GM23338 (cell line): ENCODE measurements at regions not wholly inside any gene's neighbourhood (a gene's known extent, or its start where the extent isn't known, plus 50 kb on each side); places are given as distances from the start of the nearest gene placed in this dataset.
A peak's percentile ranks its signal among the peaks of the same experiment; 100 is the strongest.

ENCODE experiments used
- ATAC-seq: fragments of 200-7000 bp; cut with Tn5 transposase; 3 replicates; pipeline ENCODE4 v1.9.1; 2020
- DNase-seq: peaks from one replicate; pipeline ENCODE4 v3.0.0-alpha.2; 2015; ENCODE audit warnings: low spot score
- H2AFZ ChIP-seq: fragments of 200-600 bp; sonication (generic); 2 replicates; pipeline ENCODE4 v1.8.0; 2016; ENCODE audit warnings: antibody characterized with exemption, mild to moderate bottlenecking, moderate library complexity
- H3F3A ChIP-seq: fragments of 200-600 bp; sonication (generic); replicated peaks from 2 replicates; pipeline ENCODE4 v1.8.0; 2017; ENCODE audit warnings: antibody characterized with exemption, mixed run types, low read depth
- H3K27ac ChIP-seq: fragments of 200-600 bp; sonication (generic); 2 replicates; pipeline ENCODE4 v1.6.1; 2016; ENCODE audit warnings: low read depth
- H3K27me3 ChIP-seq: fragments of 200-600 bp; sonication (generic); 2 replicates; pipeline ENCODE4 v1.8.0; 2016; ENCODE audit warnings: mild to moderate bottlenecking, mixed run types, moderate library complexity; ENCODE audit not compliant: insufficient read depth
- H3K36me3 ChIP-seq: fragments of 200-600 bp; sonication (generic); 2 replicates; pipeline ENCODE4 v1.8.0; 2016; ENCODE audit warnings: mild to moderate bottlenecking; ENCODE audit not compliant: insufficient read depth
- H3K4me1 ChIP-seq: fragments of 200-600 bp; sonication (generic); 2 replicates; pipeline ENCODE4 v1.8.0; 2016; ENCODE audit warnings: mild to moderate bottlenecking, moderate library complexity; ENCODE audit not compliant: insufficient read depth
- H3K4me2 ChIP-seq: fragments of 200-600 bp; sonication (generic); 2 replicates; pipeline ENCODE4 v1.7.1; 2017; ENCODE audit warnings: mixed run types
- H3K4me3 ChIP-seq: fragments of 200-600 bp; sonication (generic); 2 replicates; pipeline ENCODE4 v1.6.1; 2016; ENCODE audit warnings: mixed run types
- H3K79me2 ChIP-seq: fragments of 200-600 bp; sonication (generic); replicated peaks from 2 replicates; pipeline ENCODE4 v1.8.0; 2017; ENCODE audit warnings: mild to moderate bottlenecking; ENCODE audit not compliant: insufficient read depth
- H3K9me2 ChIP-seq: fragments of 200-600 bp; sonication (generic); 2 replicates; pipeline ENCODE4 v1.8.0; 2017; ENCODE audit not compliant: insufficient read depth
- H4K20me1 ChIP-seq: fragments of 200-600 bp; sonication (generic); replicated peaks from 2 replicates; pipeline ENCODE4 v1.8.0; 2017; ENCODE audit warnings: mild to moderate bottlenecking; ENCODE audit not compliant: insufficient read depth
- H3K27ac Mint-ChIP-seq: 2 replicates; pipeline ENCODE4 v1.8.0; 2020; ENCODE audit warnings: inconsistent platforms, mild to moderate bottlenecking, moderate library complexity, mixed read lengths
- H3K27me3 Mint-ChIP-seq: 3 replicates; pipeline ENCODE4 v1.8.0; 2022; ENCODE audit warnings: low read depth, mild to moderate bottlenecking, moderate library complexity, mixed read lengths, inconsistent platforms; ENCODE audit not compliant: insufficient read depth, poor library complexity
- H3K36me3 Mint-ChIP-seq: 3 replicates; pipeline ENCODE4 v1.8.0; 2021; ENCODE audit warnings: low read depth, mild to moderate bottlenecking, inconsistent platforms, moderate library complexity, mixed read lengths
- H3K4me1 Mint-ChIP-seq: 3 replicates; pipeline ENCODE4 v1.8.0; 2020; ENCODE audit warnings: mild to moderate bottlenecking, inconsistent platforms, mixed read lengths
- H3K4me3 Mint-ChIP-seq: 3 replicates; pipeline ENCODE4 v1.8.0; 2021; ENCODE audit warnings: moderate library complexity, mild to moderate bottlenecking, inconsistent platforms, mixed read lengths
- H3K9me3 Mint-ChIP-seq: 3 replicates; pipeline ENCODE4 v1.8.0; 2020; ENCODE audit warnings: moderate library complexity, mild to moderate bottlenecking, inconsistent platforms, mixed read lengths
- CREB1 ChIP-seq: fragments of 250-450 bp; sonication (Bioruptor Pico); IDR thresholded peaks from 2 replicates; pipeline ENCODE4 v1.5.0; 2020; ENCODE audit warnings: low read depth, mild to moderate bottlenecking, moderate library complexity
- CTCF ChIP-seq, 2 experiments: fragments of 200-600 bp in 1 of 2; sonication (generic) in 1 of 2; conservative IDR thresholded peaks; 2 replicates each; pipeline versions ENCODE4 v1.5.1 to v1.6.1; 2016 to 2017; ENCODE audit warnings: antibody characterized with exemption in 2 of 2, low read depth in 2 of 2, mild to moderate bottlenecking in 2 of 2, moderate library complexity in 1 of 2
- ETS1 ChIP-seq: IDR thresholded peaks from 2 replicates; pipeline ENCODE4 v1.6.1; 2016; ENCODE audit warnings: antibody characterized with exemption
- EZH2 ChIP-seq: fragments of 200-600 bp; sonication (generic); IDR thresholded peaks from one replicate; pipeline ENCODE4 v1.8.0; 2017; ENCODE audit warnings: antibody characterized with exemption, mild to moderate bottlenecking, low read depth; ENCODE audit not compliant: unreplicated experiment
- EZH2phosphoT487 ChIP-seq: fragments of 200-600 bp; sonication (generic); IDR thresholded peaks from one replicate; pipeline ENCODE4 v1.8.1; 2018; ENCODE audit warnings: antibody characterized with exemption; ENCODE audit not compliant: unreplicated experiment
- JUNB ChIP-seq: IDR thresholded peaks from one replicate; pipeline ENCODE4 v1.6.1; 2016; ENCODE audit warnings: antibody characterized with exemption; ENCODE audit not compliant: unreplicated experiment
- NANOG ChIP-seq: IDR thresholded peaks from 2 replicates; pipeline ENCODE4 v1.6.1; 2016; ENCODE audit warnings: antibody characterized with exemption, borderline replicate concordance
- REST ChIP-seq: IDR thresholded peaks from one replicate; pipeline ENCODE4 v1.6.1; 2018; ENCODE audit warnings: antibody characterized with exemption; ENCODE audit not compliant: unreplicated experiment
- STAT1 ChIP-seq: IDR thresholded peaks from one replicate; pipeline ENCODE4 v1.6.1; 2016; ENCODE audit warnings: antibody characterized with exemption; ENCODE audit not compliant: unreplicated experiment
- ZNF114 ChIP-seq: fragments of 250-450 bp; sonication (Bioruptor Pico); IDR thresholded peaks from 2 replicates; pipeline ENCODE4 v1.5.0; 2020; ENCODE audit warnings: mild to moderate bottlenecking, moderate library complexity
- ZNF331 ChIP-seq: fragments of 250-450 bp; sonication (Bioruptor Pico); IDR thresholded peaks from 2 replicates; pipeline ENCODE4 v1.5.0; 2020; ENCODE audit warnings: low read depth, mild to moderate bottlenecking, moderate library complexity

GRCh38 chr12:78562368-78563205 lies 302.0 kb upstream of the SYT1 start:
- Histone ChIP-seq H3F3A (no peaks in the 10 kb centered on the region), H3K36me3 (no peaks in the 10 kb centered on the region), H4K20me1 (no peaks in the 10 kb centered on the region), H3K27me3 (no peaks in the 10 kb centered on the region), H3K4me1 (peaks cover 4% of the 10 kb centered on the region; the same call in 1 of the 2 replicates), H2AFZ (no peak overlapping the region), H3K4me3 (no peak overlapping the region), H3K9me2 (no peaks in the 10 kb centered on the region), H3K27ac (no peak overlapping the region), H3K79me2 (no peaks in the 10 kb centered on the region), H3K4me2 (no peak overlapping the region)
- Mint-ChIP-seq H3K4me3 (no peak overlapping the region), H3K4me1 (peaks cover 21% of the 10 kb centered on the region), H3K36me3 (no peaks in the 10 kb centered on the region), H3K27ac (no peak overlapping the region), H3K9me3 (no peaks in the 10 kb centered on the region), H3K27me3 (no peaks in the 10 kb centered on the region)
- TF ChIP-seq CTCF (conservative IDR thresholded peaks at IDR 0.05; ENCODE audit: low read depth in 2 of 2) (peak; percentile 66 to 83), EZH2phosphoT487 (no peak), ZNF331 (CRISPR knock-in tag) (no peak)
- ATAC-seq (peak; percentile 67), DNase-seq (peak; percentile 61)

- H3K36me3 ChIP-seq = no peaks in the 10 kb centered on the region
- H3K4me1 Mint-ChIP-seq = peaks cover 20% of the 10 kb centered on the region
- H3K79me2 ChIP-seq = no peaks in the 10 kb centered on the region
- H3K27me3 ChIP-seq = no peaks in the 10 kb centered on the region
- peaks cover 4% of the 10 kb centered on the region; the same call in 1 of the 2 replicates for H3K4me1 ChIP-seq
- no peaks in the 10 kb centered on the region for H3K36me3 Mint-ChIP-seq
- no peaks in the 10 kb centered on the region for H3K27me3 Mint-ChIP-seq
- H3K27ac ChIP-seq = no peak overlapping the region
- no peaks in the 10 kb centered on the region for H4K20me1 ChIP-seq
- H2AFZ ChIP-seq = no peak overlapping the region
- no peak overlapping the region for H3K4me3 ChIP-seq
- H3K27ac Mint-ChIP-seq = no peak overlapping the region
- H3K4me3 Mint-ChIP-seq = no peak overlapping the region
- no peaks in the 10 kb centered on the region for H3K9me2 ChIP-seq
- no peaks in the 10 kb centered on the region for H3F3A ChIP-seq
- H3K4me2 ChIP-seq = no peak overlapping the region
- DNase-seq = no peak
- no peaks in the 10 kb centered on the region for H3K9me3 Mint-ChIP-seq
- no peak for ATAC-seq
- TF ChIP-seq REST (no peak), CREB1 (CRISPR knock-in tag) (no peak), CTCF (conservative IDR thresholded peaks at IDR 0.05; ENCODE audit: low read depth in 2 of 2) (no peak), EZH2 (no peak), NANOG (no peak), ZNF331 (CRISPR knock-in tag) (no peak), ZNF114 (no peak), EZH2phosphoT487 (no peak), ETS1 (no peak), STAT1 (no peak), JUNB (no peak)
These were observed 300.7 kb upstream of the SYT1 start for GRCh38 chr12:78563826-78564225.
